Prostate gland (tissue), 2 donors: ENCODE measurements at regions not wholly inside any gene's neighbourhood (a gene's known extent, or its start where the extent isn't known, plus 50 kb on each side); places are given as distances from the start of the nearest gene placed in this dataset.

Source experiments
- POLR2A ChIP-seq: fragments of 450-650 bp; IDR thresholded peaks from one replicate; pipeline ENCODE4 v1.6.1; 2016; ENCODE audit warnings: antibody characterized with exemption, mild to moderate bottlenecking
- POLR2AphosphoS5 ChIP-seq: sonication (generic); formaldehyde crosslinking; IDR thresholded peaks from one replicate; pipeline ENCODE4 v1.6.1; 2017; ENCODE audit warnings: antibody characterized with exemption
- TF ChIP-seq, protein P1 (sequence below), 4 experiments: fragments of 200-600 bp in 2 of 4; fragments of 450-650 bp in 2 of 4; sonication (generic) in 2 of 4; IDR thresholded peaks; 1 replicate in 3 of 4; 2 replicates in 1 of 4; pipeline ENCODE4 v1.5.1; 2016 to 2019; ENCODE audit warnings: antibody characterized with exemption in 4 of 4, mild to moderate bottlenecking in 2 of 4, moderate library complexity in 2 of 4

DNA sequence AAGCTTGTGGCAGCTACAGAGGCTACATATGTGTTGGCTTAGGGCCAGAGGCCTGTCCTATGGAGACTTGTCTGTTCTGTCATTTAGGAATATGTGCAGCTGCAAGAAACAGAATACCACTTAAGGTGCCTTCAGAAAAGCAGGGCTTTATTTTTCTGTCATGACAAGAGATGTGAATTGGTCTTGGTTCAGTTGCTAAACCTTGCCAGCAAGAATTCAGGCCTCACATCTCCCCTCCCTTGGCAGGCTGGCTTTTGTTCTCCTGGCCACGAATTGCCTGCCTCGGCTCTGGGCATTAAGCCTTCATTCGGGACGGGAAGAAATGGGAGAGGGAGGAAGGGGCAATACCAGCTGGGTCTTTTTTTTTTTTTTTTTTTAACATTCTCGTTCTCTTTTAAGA is 82.4 kb upstream of the TGM3 start:
- TF ChIP-seq, protein P1, sequence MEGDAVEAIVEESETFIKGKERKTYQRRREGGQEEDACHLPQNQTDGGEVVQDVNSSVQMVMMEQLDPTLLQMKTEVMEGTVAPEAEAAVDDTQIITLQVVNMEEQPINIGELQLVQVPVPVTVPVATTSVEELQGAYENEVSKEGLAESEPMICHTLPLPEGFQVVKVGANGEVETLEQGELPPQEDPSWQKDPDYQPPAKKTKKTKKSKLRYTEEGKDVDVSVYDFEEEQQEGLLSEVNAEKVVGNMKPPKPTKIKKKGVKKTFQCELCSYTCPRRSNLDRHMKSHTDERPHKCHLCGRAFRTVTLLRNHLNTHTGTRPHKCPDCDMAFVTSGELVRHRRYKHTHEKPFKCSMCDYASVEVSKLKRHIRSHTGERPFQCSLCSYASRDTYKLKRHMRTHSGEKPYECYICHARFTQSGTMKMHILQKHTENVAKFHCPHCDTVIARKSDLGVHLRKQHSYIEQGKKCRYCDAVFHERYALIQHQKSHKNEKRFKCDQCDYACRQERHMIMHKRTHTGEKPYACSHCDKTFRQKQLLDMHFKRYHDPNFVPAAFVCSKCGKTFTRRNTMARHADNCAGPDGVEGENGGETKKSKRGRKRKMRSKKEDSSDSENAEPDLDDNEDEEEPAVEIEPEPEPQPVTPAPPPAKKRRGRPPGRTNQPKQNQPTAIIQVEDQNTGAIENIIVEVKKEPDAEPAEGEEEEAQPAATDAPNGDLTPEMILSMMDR (IDR thresholded peaks at IDR 0.05) = no peak
- TF ChIP-seq POLR2AphosphoS5 (no peak), POLR2A (no peak)
